ENCODE measurements at regions not wholly inside any gene's neighbourhood (a gene's known extent, or its start where the extent isn't known, plus 50 kb on each side); places are given as distances from the start of the nearest gene placed in this dataset.

DNA sequence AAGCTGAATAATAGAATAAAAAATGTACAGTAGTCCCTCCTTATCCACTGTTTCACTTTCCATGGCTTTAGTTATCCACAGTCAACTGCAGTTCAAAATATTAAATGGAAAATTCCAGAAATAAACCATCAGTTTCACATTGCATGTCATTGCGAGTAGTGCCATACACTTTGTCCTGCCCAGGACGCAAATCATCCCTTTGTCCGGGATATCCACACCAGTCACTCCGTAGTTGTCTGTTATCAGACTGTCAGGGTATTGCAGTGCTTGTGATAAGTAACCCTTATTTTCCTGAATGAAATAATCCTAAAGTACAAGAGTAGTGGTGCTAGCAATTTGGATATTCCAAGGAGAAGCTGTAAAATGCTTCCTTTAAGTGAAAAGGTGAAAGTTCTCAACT, 271.3 kb downstream of the DKK2 start:
- H3K36me3 Mint-ChIP-seq (ENCODE audit: low read depth): no peaks in the 10 kb centered on the region
- peaks cover 4% of the 10 kb centered on the region for H3K4me1 Mint-ChIP-seq
- H3K9me3 Mint-ChIP-seq: no peaks in the 10 kb centered on the region
- 95 to 100% methylated on average over 1 to 4 of the region's 4 CpGs for WGBS, 2 experiments (ENCODE audit: insufficient coverage in 1 of 2, insufficient read length in 1 of 2)
- no peaks in the 10 kb centered on the region for H3K27me3 Mint-ChIP-seq (ENCODE audit: insufficient read depth)
- Histone ChIP-seq H3K4me3 (ENCODE audit: low read length) (no peak overlapping the region), H3K4me1 (ENCODE audit: control insufficient read depth, insufficient read depth, low read length) (peaks cover 4% of the 10 kb centered on the region), H3K27ac (ENCODE audit: low read depth, low read length) (no peak overlapping the region), H3K9ac (ENCODE audit: extremely low read depth, low read length, poor library complexity, severe bottlenecking) (no peak overlapping the region), H3K36me3 (ENCODE audit: control insufficient read depth, insufficient read depth, low read length) (no peaks in the 10 kb centered on the region), H3K27me3 (ENCODE audit: control insufficient read depth, insufficient read depth, low read length, poor library complexity, severe bottlenecking) (no peaks in the 10 kb centered on the region), H3K9me3 (ENCODE audit: control insufficient read depth, low read length) (no peaks in the 10 kb centered on the region)
- H3K27ac Mint-ChIP-seq: no peak overlapping the region
- no peak for DNase-seq
- TF ChIP-seq, protein P1, sequence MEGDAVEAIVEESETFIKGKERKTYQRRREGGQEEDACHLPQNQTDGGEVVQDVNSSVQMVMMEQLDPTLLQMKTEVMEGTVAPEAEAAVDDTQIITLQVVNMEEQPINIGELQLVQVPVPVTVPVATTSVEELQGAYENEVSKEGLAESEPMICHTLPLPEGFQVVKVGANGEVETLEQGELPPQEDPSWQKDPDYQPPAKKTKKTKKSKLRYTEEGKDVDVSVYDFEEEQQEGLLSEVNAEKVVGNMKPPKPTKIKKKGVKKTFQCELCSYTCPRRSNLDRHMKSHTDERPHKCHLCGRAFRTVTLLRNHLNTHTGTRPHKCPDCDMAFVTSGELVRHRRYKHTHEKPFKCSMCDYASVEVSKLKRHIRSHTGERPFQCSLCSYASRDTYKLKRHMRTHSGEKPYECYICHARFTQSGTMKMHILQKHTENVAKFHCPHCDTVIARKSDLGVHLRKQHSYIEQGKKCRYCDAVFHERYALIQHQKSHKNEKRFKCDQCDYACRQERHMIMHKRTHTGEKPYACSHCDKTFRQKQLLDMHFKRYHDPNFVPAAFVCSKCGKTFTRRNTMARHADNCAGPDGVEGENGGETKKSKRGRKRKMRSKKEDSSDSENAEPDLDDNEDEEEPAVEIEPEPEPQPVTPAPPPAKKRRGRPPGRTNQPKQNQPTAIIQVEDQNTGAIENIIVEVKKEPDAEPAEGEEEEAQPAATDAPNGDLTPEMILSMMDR (conservative IDR thresholded peaks at IDR 0.05): no peak
- no peak overlapping the region for H3K4me3 Mint-ChIP-seq

DNA sequence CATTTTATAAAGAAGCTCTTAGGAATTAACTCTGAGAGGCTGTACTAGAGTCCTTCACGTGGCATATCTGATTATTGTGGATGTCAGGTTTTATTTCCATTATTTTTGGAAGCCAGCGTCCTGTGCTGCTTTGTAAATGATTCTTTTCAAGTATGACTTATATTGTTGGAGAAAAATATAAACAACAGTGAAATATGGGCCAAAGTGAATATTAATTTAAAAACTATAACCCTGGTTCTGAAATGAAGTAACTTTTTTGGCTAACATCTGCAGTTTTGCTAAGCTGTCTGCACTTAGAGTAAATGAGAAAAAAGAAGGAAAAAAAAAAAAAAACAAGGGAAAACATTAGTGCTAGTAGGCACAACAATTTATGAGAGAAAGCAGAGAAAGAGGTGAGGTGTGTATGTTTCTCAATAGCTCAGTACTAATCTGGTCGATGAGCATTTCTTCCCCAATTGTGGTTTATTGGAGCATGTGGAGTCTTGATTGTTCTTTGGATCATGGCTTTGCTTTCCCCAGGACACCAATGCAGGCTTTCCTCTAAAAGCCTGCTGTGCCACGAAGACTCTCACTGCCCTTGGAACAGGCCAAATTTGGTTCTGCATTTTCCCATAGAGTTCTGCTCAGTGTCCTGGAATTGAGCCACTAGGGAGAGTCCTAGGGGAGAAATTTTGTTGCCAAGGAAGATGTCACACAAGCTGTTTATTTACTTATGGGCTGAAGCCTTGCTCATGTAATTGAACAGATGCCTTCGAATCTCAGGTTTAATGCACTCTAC, 273.3 kb downstream of the DKK2 start:
- H3K27me3 Mint-ChIP-seq (ENCODE audit: insufficient read depth): no peaks in the 10 kb centered on the region
- peak; percentile 46 for DNase-seq
- no peak overlapping the region for H3K4me3 ChIP-seq (ENCODE audit: low read length)
- peaks cover 4% of the 10 kb centered on the region for H3K4me1 ChIP-seq (ENCODE audit: control insufficient read depth, insufficient read depth, low read length)
- no peaks in the 10 kb centered on the region for H3K9me3 Mint-ChIP-seq
- no peak overlapping the region for H3K4me3 Mint-ChIP-seq
- peaks cover 4% of the 10 kb centered on the region for H3K4me1 Mint-ChIP-seq
- H3K27me3 ChIP-seq (ENCODE audit: control insufficient read depth, insufficient read depth, low read length, poor library complexity, severe bottlenecking): no peaks in the 10 kb centered on the region
- no peak overlapping the region for H3K9ac ChIP-seq (ENCODE audit: extremely low read depth, low read length, poor library complexity, severe bottlenecking)
- H3K36me3 ChIP-seq (ENCODE audit: control insufficient read depth, insufficient read depth, low read length): no peaks in the 10 kb centered on the region
- no peaks in the 10 kb centered on the region for H3K36me3 Mint-ChIP-seq (ENCODE audit: low read depth)
- WGBS, 2 experiments (ENCODE audit: insufficient coverage in 1 of 2, insufficient read length in 1 of 2): 85 to 100% methylated on average over 1 to 5 of the region's 5 CpGs
- TF ChIP-seq, protein P1 (conservative IDR thresholded peaks at IDR 0.05): no peak
- H3K9me3 ChIP-seq (ENCODE audit: control insufficient read depth, low read length): no peaks in the 10 kb centered on the region
- H3K27ac ChIP-seq (ENCODE audit: low read depth, low read length): no peak overlapping the region
- no peak overlapping the region for H3K27ac Mint-ChIP-seq

DNA sequence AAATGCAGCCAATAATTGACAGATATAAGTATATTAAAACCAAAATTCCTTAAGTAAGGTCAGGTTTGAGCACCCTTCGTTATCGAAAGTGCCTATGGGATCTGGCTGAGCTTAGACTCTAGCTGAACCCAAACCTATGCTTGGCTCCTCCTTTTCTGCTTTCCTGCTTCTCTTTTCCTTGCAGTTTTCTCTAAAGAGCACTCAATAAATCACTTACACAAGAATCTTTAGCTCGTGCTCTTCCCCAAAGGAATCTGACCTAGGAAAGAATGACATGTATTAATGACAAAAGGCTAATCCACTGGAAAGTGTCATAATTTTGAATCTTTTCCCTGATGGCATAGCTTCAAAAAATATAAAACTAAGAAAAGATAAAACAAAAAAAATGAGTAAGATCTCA, 282.7 kb downstream of the DKK2 start:
- Mint-ChIP-seq H3K36me3 (ENCODE audit: low read depth) (no peaks in the 10 kb centered on the region), H3K27ac (no peak overlapping the region), H3K27me3 (ENCODE audit: insufficient read depth) (no peaks in the 10 kb centered on the region), H3K9me3 (no peaks in the 10 kb centered on the region), H3K4me1 (no peaks in the 10 kb centered on the region), H3K4me3 (no peak overlapping the region)
- Histone ChIP-seq H3K27me3 (ENCODE audit: control insufficient read depth, insufficient read depth, low read length, poor library complexity, severe bottlenecking) (no peaks in the 10 kb centered on the region), H3K36me3 (ENCODE audit: control insufficient read depth, insufficient read depth, low read length) (no peaks in the 10 kb centered on the region), H3K4me3 (ENCODE audit: low read length) (no peak overlapping the region), H3K9ac (ENCODE audit: extremely low read depth, low read length, poor library complexity, severe bottlenecking) (no peak overlapping the region), H3K4me1 (ENCODE audit: control insufficient read depth, insufficient read depth, low read length) (no peaks in the 10 kb centered on the region), H3K9me3 (ENCODE audit: control insufficient read depth, low read length) (no peaks in the 10 kb centered on the region), H3K27ac (ENCODE audit: low read depth, low read length) (no peak overlapping the region)
- TF ChIP-seq, protein P1 (conservative IDR thresholded peaks at IDR 0.05): no peak
- no peak for DNase-seq
- WGBS, 2 experiments (ENCODE audit: insufficient coverage in 1 of 2, insufficient read length in 1 of 2): 50 to 58% methylated on average over 2 to 3 of the region's 3 CpGs

All from endodermal cell (in vitro differentiated cells).